ENCODE measurements at regions not wholly inside any gene's neighbourhood (a gene's known extent, or its start where the extent isn't known, plus 50 kb on each side); places are given as distances from the start of the nearest gene placed in this dataset.
"Not testable (repeated sequence)": the region's sequence is repeated elsewhere in the genome, so short reads cannot be mapped to it uniquely, and the experiment has no call there.

DNA sequence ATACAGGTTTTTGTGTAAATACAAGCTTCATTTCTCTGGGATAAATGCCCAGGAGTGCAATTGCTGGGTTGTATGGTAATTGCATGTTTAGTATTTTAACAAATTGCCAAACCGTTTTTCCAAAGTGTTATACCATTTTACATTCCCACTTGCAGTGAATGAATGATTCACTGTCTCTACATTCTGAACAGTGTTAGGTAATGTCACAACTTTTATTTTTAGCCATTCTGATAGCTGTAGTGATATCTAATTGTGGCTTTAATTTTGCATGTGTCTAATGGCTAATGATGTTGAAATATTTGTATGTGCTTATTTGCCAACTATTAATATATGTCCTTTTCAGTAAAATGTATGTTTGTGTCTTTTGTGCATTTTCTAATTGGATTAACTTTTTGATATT, 156.9 kb upstream of the CES5A start:
- no peak for FAIRE-seq
- no peak for DNase-seq (ENCODE audit: extremely low spot score, insufficient read length, low read depth)

- no peak for DNase-seq (ENCODE audit: extremely low spot score, insufficient read length, low read depth)
- FAIRE-seq: no peak
Measured at GRCh38 chr16:56029026-56029425, 153.9 kb upstream of the CES5A start.

- FAIRE-seq: no peak
- no peak for DNase-seq (ENCODE audit: extremely low spot score, insufficient read length, low read depth)
Measured at GRCh38 chr16:56022818-56023217, 147.6 kb upstream of the CES5A start.

- no peak for FAIRE-seq
Measured at GRCh38 chr16:56019274-56019673, 144.1 kb upstream of the CES5A start.

DNA sequence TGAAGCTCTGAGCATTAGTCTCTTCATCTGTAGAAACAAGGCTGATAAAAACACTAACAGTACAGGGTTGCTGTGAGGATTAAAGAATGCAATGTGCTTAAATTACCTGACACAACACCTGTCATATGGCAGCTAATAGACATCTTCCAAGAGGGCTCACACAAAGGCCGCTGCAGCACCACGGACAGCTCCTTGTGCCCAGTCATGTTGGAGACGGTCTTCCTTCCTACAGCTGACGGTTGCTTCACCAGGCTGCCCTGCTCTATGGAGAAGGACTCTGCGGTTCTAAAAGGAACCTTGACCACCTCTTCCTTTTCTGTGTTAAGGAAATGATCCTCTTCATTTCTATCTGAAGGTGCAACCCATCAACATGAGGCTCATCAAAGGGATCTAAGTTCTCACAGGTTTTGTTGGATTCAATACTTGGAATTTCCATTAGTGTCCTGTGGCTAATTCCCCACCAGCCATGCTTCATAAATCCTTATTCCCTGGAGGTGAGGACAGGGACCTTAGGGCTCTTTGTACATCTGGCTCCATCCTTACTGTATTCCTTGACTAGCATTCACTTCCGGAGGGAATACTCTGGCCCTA, 138.9 kb upstream of the CES5A start:
- DNase-seq (ENCODE audit: extremely low spot score, insufficient read length, low read depth): no peak
- no peak for FAIRE-seq

More at GRCh38 chr16:56019274-56019673, 144.1 kb upstream of the CES5A start:
- DNase-seq (ENCODE audit: extremely low spot score, insufficient read length, low read depth): no peak

DNA sequence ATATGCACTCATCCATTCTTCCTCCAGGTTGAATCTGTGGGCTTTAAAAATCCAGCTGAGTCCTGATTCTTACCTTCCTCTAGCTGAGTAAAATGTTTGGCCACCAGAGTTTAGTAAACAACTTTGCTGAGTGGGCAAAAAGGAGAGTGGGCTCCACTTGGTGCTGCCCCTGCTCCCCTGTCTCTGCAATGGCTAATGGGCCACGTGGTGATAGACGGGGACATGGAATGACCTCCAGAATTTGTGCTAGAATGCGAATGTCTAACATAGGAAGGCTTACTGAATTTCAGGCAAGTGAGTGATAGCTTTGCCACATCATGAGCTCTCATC, 137.3 kb upstream of the CES5A start:
- DNase-seq (ENCODE audit: extremely low spot score, insufficient read length, low read depth) (no peak), FAIRE-seq (no peak)

- DNase-seq (ENCODE audit: extremely low spot score, insufficient read length, low read depth): no peak
- FAIRE-seq: no peak
Measured at GRCh38 chr16:56011808-56012481, 136.8 kb upstream of the CES5A start.

- FAIRE-seq: no peak
- DNase-seq (ENCODE audit: extremely low spot score, insufficient read length, low read depth): no peak
Measured at GRCh38 chr16:56005958-56006357, 130.8 kb upstream of the CES5A start.

- FAIRE-seq: no peak
Measured at GRCh38 chr16:55999683-56000082, 124.5 kb upstream of the CES5A start.

DNA sequence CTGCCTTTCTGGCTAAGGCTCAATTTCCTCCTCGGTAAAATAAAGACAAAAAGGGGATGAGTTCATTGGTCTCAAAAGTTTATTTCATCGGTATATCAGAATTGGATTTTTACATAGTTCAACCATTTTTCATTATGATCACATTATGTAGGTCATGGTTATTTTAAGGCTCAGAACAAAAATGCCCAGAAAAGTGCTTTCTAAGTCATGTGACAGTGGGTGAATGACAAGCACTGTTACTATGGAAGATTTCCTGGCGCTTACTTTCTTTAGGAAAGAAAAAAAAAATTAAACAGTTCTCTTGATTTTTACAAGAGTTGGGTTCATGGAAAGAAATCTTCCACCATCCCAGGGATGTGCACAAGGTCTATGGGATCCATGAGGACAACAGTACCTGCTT, 117.9 kb upstream of the CES5A start:
- FAIRE-seq: no peak
- no peak for DNase-seq (ENCODE audit: extremely low spot score, insufficient read length, low read depth)

More at GRCh38 chr16:55999683-56000082, 124.5 kb upstream of the CES5A start:
- no peak for DNase-seq (ENCODE audit: extremely low spot score, insufficient read length, low read depth)

DNA sequence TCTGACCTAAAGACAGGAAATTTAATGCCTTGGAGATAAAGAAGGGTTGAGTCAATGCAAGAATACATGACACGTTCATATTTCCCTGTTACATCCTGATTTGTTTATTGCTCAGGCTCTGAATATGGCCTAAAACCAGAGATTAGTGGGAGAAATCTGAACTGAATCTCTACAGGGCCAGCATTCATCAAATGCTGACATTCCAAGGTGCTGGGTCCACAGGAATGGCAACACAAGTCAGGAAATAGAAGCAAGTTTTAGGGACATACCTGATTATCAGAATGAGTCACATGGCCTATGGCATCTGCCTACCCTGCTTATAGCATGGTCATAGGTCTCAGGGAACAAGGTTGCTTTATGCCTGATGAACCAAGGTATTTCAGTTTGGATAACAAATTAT, 117.4 kb upstream of the CES5A start:
- DNase-seq (ENCODE audit: extremely low spot score, insufficient read length, low read depth) (no peak), FAIRE-seq (no peak)

DNA sequence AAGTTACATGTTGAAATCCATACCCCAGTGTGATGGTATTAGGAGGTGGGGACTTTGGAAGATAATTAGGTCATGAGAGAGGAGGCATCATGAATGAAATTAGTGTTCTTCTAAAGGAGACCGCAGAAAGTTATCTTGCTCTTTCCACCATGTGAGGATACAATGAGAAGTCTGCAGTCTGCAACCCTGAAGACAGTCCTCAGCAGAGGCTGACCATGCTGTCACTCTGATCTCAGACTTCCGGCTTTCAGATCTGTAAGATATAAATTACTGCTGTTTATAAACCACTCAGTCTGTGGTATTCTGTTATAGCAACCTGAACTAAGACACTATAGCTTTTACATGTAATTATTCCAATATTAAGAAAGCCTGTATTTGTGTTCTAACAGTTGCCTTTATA, 116.7 kb upstream of the CES5A start:
- DNase-seq (ENCODE audit: extremely low spot score, insufficient read length, low read depth) (no peak), FAIRE-seq (no peak)

DNA sequence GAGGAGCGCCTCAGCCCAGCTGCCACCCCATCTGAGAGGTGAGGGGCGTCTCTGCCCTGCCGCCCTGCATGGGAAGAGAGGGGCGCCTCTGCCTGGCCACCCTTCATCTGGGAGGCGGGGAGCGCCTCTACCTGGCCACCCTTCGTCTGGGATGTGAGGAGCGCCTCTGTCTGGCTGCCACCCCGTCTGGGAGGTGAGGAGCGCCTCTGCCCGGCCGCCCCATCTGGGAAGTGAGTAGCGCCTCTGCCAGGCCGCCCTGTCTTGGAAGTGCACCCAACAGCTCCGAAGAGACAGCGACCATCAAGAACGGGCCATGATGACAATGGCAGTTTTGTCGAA, 114.4 kb upstream of the CES5A start:
- FAIRE-seq: no peak
- DNase-seq (ENCODE audit: extremely low spot score, insufficient read length, low read depth): no peak

GRCh38 chr16:55988850-55989568, 113.8 kb upstream of the CES5A start:
- not testable (repeated sequence) for FAIRE-seq; DNase-seq (ENCODE audit: extremely low spot score, insufficient read length, low read depth)

DNA sequence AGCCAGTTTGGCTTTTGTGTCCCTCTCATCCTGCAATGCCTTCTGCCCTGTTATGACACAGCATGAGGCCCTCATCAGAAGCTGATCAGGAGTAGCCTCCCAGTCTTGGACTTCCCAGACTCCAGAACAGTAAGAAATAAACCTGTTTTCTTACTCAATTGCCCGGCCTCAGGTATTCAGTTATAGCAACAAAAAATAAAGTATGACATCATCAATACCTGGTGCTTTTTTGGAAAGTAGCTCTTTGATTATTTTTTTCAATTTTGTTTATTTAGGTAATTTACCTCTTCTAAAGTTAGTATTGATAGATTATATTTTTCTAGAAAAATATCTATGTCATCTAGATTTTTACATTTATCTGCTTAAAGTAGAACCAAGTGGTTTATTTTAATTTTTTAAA, 112.8 kb upstream of the CES5A start:
- FAIRE-seq: no peak
- no peak for DNase-seq (ENCODE audit: extremely low spot score, insufficient read length, low read depth)

DNA sequence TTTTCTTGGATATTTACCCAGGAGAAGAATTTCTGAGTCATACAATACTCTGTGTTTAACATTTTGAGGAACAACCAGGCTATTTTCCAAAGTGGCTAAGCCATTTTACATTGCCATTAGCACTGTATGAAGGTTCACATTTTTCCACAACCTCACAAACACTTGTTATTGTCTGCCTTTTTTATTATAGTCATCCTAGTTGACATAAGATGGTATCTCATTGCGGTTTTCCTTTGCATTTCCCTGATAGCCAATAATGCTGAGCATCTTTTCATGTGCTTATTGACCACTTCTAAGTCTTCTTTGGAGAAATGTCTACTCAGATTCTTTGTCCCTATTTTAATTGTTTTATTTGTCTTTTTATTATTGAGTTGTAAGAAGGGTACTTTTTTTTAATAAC, 107.4 kb upstream of the CES5A start:
- no peak for FAIRE-seq
- no peak for DNase-seq (ENCODE audit: extremely low spot score, insufficient read length, low read depth)

- FAIRE-seq: no peak
- no peak for DNase-seq (ENCODE audit: extremely low spot score, insufficient read length, low read depth)
Measured at GRCh38 chr16:55981557-55981956, 106.4 kb upstream of the CES5A start.

DNA sequence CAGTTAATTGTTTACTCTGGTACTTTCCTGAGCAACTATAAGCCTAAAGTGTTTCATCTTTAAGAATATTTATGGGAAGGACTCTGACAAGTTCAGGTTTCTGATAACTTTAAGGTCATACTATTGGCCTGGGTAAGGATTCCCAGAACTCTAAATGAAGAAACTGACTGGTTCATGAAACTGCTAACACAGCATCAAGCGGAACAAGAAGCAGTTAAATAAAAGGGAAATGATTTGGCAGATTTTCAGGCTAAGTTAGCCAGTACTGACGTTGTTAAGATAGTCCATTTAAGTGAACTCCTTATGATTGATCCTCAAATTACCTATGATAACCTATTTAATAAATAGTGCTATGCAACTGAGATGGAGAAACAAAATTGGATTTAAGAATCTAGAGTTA, 101.6 kb upstream of the CES5A start:
- DNase-seq (ENCODE audit: extremely low spot score, insufficient read length, low read depth) (no peak), FAIRE-seq (no peak)

- DNase-seq (ENCODE audit: extremely low spot score, insufficient read length, low read depth) (no peak), FAIRE-seq (no peak)
Measured at GRCh38 chr16:55971447-55971846, 96.3 kb upstream of the CES5A start.

GRCh38 chr16:55968221-55968620, 93.0 kb upstream of the CES5A start:
- FAIRE-seq (no peak), DNase-seq (ENCODE audit: extremely low spot score, insufficient read length, low read depth) (no peak)

- no peak for FAIRE-seq
- DNase-seq (ENCODE audit: extremely low spot score, insufficient read length, low read depth): no peak
Measured at GRCh38 chr16:55964923-55965475, 89.8 kb upstream of the CES5A start.

Data from GM18507 (cell line).